SK-N-SH (cell line): ENCODE measurements at regions not wholly inside any gene's neighbourhood (a gene's known extent, or its start where the extent isn't known, plus 50 kb on each side); places are given as distances from the start of the nearest gene placed in this dataset.

Experiments
- CTCF ChIA-PET: fragments of 300-600, 350-600 bp; formaldehyde crosslinking; extraction: SDS; loops from one replicate; lab custom pipeline; 2021; lab: Yijun Ruan, JAX
- POLR2A ChIA-PET: fragments of 350-600 bp; sonication (Branson Sonifier 250); formaldehyde crosslinking; extraction: SDS; loops from one replicate; lab custom pipeline; 2020; ENCODE audit warnings: antibody characterized with exemption, inconsistent platforms; lab: Yijun Ruan, JAX
- DNase-seq: peaks from one replicate; pipeline ENCODE4 v3.0.0; 2012
- H2AFZ ChIP-seq: fragments of 200-600 bp; sonication (generic); 2 replicates; pipeline ENCODE4 v1.8.1; 2016; ENCODE audit warnings: antibody characterized with exemption, mild to moderate bottlenecking, low read depth
- H3F3A ChIP-seq: fragments of 200-600 bp; sonication (generic); replicated peaks from 2 replicates; pipeline ENCODE3; 2016; ENCODE audit warnings: antibody characterized with exemption, mild to moderate bottlenecking; ENCODE audit not compliant: insufficient read depth
- H3K27ac ChIP-seq, 2 experiments: fragments of 200-500 bp in 1 of 2; fragments of 200-600 bp in 1 of 2; sonication (Bioruptor generic) in 1 of 2; sonication (generic), shearing (Covaris generic) in 1 of 2; 2 replicates each; pipeline versions ENCODE4 v1.5.1 to v1.6.1; 2014 to 2016; ENCODE audit warnings: low read depth in 2 of 2, inconsistent platforms in 1 of 2, low read length in 1 of 2, mild to moderate bottlenecking in 1 of 2, mixed read lengths in 1 of 2
- H3K27me3 ChIP-seq: fragments of 200-600 bp; sonication (generic), shearing (Covaris generic); 2 replicates; pipeline ENCODE4 v1.6.1; 2016; ENCODE audit warnings: mixed run types; ENCODE audit not compliant: insufficient read depth
- H3K36me3 ChIP-seq, 2 experiments: fragments of 200-500 bp in 1 of 2; fragments of 200-600 bp in 1 of 2; sonication (Bioruptor generic) in 1 of 2; sonication (generic) in 1 of 2; replicated peaks in 1 of 2; 2 replicates each; pipeline versions ENCODE3 to v1.5.1; 2014 to 2016; ENCODE audit warnings: low read length in 1 of 2, mild to moderate bottlenecking in 1 of 2; ENCODE audit not compliant: insufficient read depth in 2 of 2, control insufficient read depth in 1 of 2
- H3K4me1 ChIP-seq, 2 experiments: fragments of 200-500 bp in 1 of 2; fragments of 200-600 bp in 1 of 2; sonication (Bioruptor generic) in 1 of 2; sonication (generic), shearing (Covaris generic) in 1 of 2; 2 replicates each; pipeline versions ENCODE4 v1.5.1 to v1.6.1; 2014 to 2016; ENCODE audit warnings: low read depth in 1 of 2, low read length in 1 of 2, mixed run types in 1 of 2; ENCODE audit not compliant: insufficient read depth in 2 of 2, control insufficient read depth in 1 of 2
- H3K4me2 ChIP-seq: fragments of 200-600 bp; sonication (generic), shearing (Covaris generic); 2 replicates; pipeline ENCODE4 v1.6.1; 2017; ENCODE audit warnings: mixed run types
- H3K4me3 ChIP-seq, 2 experiments: fragments of 200-500 bp in 1 of 2; fragments of 200-600 bp in 1 of 2; sonication (Bioruptor generic) in 1 of 2; sonication (generic), shearing (Covaris generic) in 1 of 2; 2 replicates each; pipeline versions ENCODE4 v1.5.1 to v1.8.1; 2014 to 2016; ENCODE audit warnings: low read depth in 2 of 2, inconsistent platforms in 1 of 2, low read length in 1 of 2, mild to moderate bottlenecking in 1 of 2, mixed read lengths in 1 of 2, moderate library complexity in 1 of 2
- H3K79me2 ChIP-seq: fragments of 200-600 bp; sonication (generic); 2 replicates; pipeline ENCODE4 v1.8.1; 2017; ENCODE audit warnings: mild to moderate bottlenecking; ENCODE audit not compliant: insufficient read depth
- H3K9ac ChIP-seq: fragments of 200-600 bp; sonication (generic); 2 replicates; pipeline ENCODE4 v1.6.1; 2017; ENCODE audit warnings: mixed run types
- H3K9me2 ChIP-seq: fragments of 200-600 bp; sonication (generic); 2 replicates; pipeline ENCODE4 v1.6.1; 2017; ENCODE audit warnings: mixed run types
- H3K9me3 ChIP-seq: fragments of 200-600 bp; sonication (generic); 2 replicates; pipeline ENCODE4 v1.6.1; 2017; ENCODE audit warnings: mixed run types, mild to moderate bottlenecking, moderate library complexity
- H4K20me1 ChIP-seq: fragments of 200-600 bp; sonication (generic); 2 replicates; pipeline ENCODE4 v1.6.1; 2017; ENCODE audit warnings: mild to moderate bottlenecking, mixed run types; ENCODE audit not compliant: insufficient read depth
- CHD2 ChIP-seq: fragments of 150-350 bp; IDR thresholded peaks from 2 replicates; pipeline ENCODE4 v1.6.1; 2018; ENCODE audit warnings: low read length; ENCODE audit not compliant: partially characterized antibody
- FOSL2 ChIP-seq: IDR thresholded peaks from 2 replicates; pipeline ENCODE4 v1.4.0; 2012; ENCODE audit warnings: low read depth, mild to moderate bottlenecking, moderate library complexity, borderline replicate concordance
- FOXJ3 ChIP-seq: sonication (generic); formaldehyde crosslinking; IDR thresholded peaks from 2 replicates; pipeline ENCODE4 v1.5.1; 2020; ENCODE audit warnings: mild to moderate bottlenecking, missing genetic modification reagents
- GABPA ChIP-seq: IDR thresholded peaks from 2 replicates; pipeline ENCODE4 v1.4.0; 2012; ENCODE audit warnings: low read depth, mild to moderate bottlenecking
- IRF3 ChIP-seq: fragments of 150-350 bp; IDR thresholded peaks from 2 replicates; pipeline ENCODE4 v1.6.1; 2016; ENCODE audit warnings: mild to moderate bottlenecking, low read depth, low read length
- MAX ChIP-seq: IDR thresholded peaks from 2 replicates; pipeline ENCODE4 v1.4.0; 2012; ENCODE audit warnings: low read depth
- MEF2A ChIP-seq: IDR thresholded peaks from 2 replicates; pipeline ENCODE4 v1.4.0; 2012; ENCODE audit warnings: low read depth, borderline replicate concordance
- MXI1 ChIP-seq: IDR thresholded peaks from 2 replicates; pipeline ENCODE4 v1.6.1; 2012; ENCODE audit warnings: mild to moderate bottlenecking, low read depth, low read length, improper control_type of control experiment
- POLR2AphosphoS5 ChIP-seq: IDR thresholded peaks from 2 replicates; pipeline ENCODE4 v1.6.1; 2012; ENCODE audit warnings: low read depth, low read length
- RAD21 ChIP-seq: IDR thresholded peaks from 2 replicates; pipeline ENCODE4 v1.6.1; 2012; ENCODE audit warnings: mild to moderate bottlenecking, low read length
- RCOR1 ChIP-seq: fragments of 150-350 bp; IDR thresholded peaks from 2 replicates; pipeline ENCODE4 v1.6.1; 2017; ENCODE audit warnings: antibody characterized with exemption, low read length
- SMC3 ChIP-seq: IDR thresholded peaks from 2 replicates; pipeline ENCODE4 v1.6.1; 2012; ENCODE audit warnings: low read depth, low read length, improper control_type of control experiment
- TAF1 ChIP-seq: IDR thresholded peaks from 2 replicates; pipeline ENCODE4 v1.6.1; 2012; ENCODE audit warnings: low read depth, mild to moderate bottlenecking, low read length, moderate library complexity, borderline replicate concordance
- TCF12 ChIP-seq: IDR thresholded peaks from 2 replicates; pipeline ENCODE4 v1.4.0; 2012
- WGBS: methylation state at CpG from one replicate; pipeline ENCODE4 v1.1.6; 2017; ENCODE audit warnings: low lambda C conversion rate; 5-methylcytosine and 5-hydroxymethylcytosine counted together
- TF ChIP-seq, protein P1 (sequence below): IDR thresholded peaks from 2 replicates; pipeline ENCODE4 v1.4.0; 2012; ENCODE audit warnings: low read depth, borderline replicate concordance
- TF ChIP-seq, protein P2 (sequence below): IDR thresholded peaks from 2 replicates; pipeline ENCODE4 v1.6.1; 2012; ENCODE audit warnings: mild to moderate bottlenecking, low read depth, low read length, moderate library complexity
- TF ChIP-seq, protein P3 (sequence below): IDR thresholded peaks from 2 replicates; pipeline ENCODE4 v1.4.0; 2012; ENCODE audit warnings: low read depth, borderline replicate concordance

DNA sequence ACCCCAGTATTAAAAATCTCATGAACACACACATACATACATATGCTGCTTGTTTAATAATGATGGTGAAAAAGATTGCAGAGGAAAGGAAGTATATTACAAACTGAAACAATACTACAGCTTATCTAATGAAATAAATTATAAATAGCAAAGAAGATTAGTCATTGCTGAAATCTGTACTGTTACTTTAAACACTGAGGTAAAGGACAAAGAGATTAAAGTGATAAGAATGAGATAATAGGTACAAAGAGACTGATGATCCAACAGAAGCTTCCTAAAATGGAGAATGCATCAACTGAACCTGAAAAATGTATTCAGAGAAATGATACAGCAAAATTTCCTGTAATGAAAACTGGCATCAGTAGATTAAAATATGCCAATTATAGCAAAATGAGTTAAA, 91.5 kb upstream of the KCND2 start (continued):
- TF ChIP-seq, protein P1, sequence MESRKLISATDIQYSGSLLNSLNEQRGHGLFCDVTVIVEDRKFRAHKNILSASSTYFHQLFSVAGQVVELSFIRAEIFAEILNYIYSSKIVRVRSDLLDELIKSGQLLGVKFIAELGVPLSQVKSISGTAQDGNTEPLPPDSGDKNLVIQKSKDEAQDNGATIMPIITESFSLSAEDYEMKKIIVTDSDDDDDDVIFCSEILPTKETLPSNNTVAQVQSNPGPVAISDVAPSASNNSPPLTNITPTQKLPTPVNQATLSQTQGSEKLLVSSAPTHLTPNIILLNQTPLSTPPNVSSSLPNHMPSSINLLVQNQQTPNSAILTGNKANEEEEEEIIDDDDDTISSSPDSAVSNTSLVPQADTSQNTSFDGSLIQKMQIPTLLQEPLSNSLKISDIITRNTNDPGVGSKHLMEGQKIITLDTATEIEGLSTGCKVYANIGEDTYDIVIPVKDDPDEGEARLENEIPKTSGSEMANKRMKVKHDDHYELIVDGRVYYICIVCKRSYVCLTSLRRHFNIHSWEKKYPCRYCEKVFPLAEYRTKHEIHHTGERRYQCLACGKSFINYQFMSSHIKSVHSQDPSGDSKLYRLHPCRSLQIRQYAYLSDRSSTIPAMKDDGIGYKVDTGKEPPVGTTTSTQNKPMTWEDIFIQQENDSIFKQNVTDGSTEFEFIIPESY: no peak
- no peak for TF ChIP-seq CHD2
- no peak for TF ChIP-seq MAX
- no peak for TF ChIP-seq GABPA

DNA sequence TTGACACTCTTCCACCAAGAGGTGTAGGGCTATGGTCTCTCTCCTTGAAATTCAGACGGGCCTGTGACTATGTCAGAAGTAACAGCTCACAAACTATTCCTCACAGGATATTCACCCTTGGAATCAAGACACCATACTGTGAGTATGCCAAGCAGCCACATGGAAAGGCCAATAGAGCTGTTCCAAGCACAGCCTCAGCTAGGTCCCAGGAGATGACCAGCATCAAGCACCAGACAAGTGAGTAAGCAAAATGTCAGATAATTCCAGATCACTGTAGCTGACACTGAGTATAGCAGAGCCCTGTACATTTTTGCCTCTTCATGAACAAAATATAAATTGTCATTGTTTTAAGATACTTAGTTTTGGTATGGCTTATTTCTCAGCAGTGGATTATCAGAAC, 88.1 kb upstream of the KCND2 start:
- DNase-seq: no peak
- H4K20me1 ChIP-seq: no peaks in the 10 kb centered on the region

DNA sequence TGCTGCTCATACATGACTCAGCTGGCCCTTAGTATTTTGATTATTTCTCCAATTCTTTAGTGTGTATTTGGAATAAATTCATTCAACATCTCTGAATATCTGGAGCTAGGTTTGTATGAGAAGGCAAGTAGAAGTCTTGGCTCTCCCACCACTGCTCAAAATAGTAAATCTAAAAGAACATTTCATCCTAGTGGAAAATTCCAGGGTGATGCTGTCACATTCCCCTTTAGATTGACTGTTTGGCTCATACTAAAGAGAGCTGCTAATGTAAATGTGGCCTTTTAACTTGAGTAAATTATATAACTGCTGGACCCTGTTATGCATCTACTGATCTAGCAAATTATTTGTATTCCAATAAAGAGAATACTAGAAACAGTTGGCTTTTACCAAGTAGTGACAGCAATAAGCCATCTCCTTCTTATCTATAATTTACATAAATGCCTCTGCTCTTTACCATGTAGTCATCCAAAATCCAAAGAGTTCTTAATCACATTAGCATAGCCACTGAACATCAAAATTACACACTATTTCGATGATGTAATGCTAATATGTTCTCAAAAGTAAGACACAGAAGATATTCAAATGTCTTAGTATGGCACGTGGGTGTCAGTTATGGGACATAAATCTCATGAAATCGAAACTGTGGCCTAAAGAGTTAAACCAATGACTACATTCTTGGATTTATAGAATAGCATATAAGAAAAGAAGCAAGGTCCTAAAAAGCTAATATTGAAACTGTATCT, 86.9 kb upstream of the KCND2 start:
- H3K27me3 ChIP-seq: no peaks in the 10 kb centered on the region
- peak overlapping the region; percentile 79 for H2AFZ ChIP-seq
- no peak overlapping the region for H3K9ac ChIP-seq
- H3K4me2 ChIP-seq: no peak overlapping the region
- H3K79me2 ChIP-seq: no peaks in the 10 kb centered on the region
- peak overlapping the region in 1 of 2 experiments; percentile 4; a peak in 1 of 4 replicates for H3K4me3 ChIP-seq
- 2% methylated on average over 3 of the region's 3 CpGs for WGBS
- CTCF ChIA-PET: no interaction called here
- H4K20me1 ChIP-seq: no peaks in the 10 kb centered on the region
- no peaks in the 10 kb centered on the region for H3K4me1 ChIP-seq
- H3F3A ChIP-seq: no peaks in the 10 kb centered on the region
- POLR2A ChIA-PET: no interaction called here
- no peaks in the 10 kb centered on the region for H3K36me3 ChIP-seq
- no peak overlapping the region for H3K27ac ChIP-seq
- H3K9me2 ChIP-seq: no peaks in the 10 kb centered on the region
- DNase-seq: no peak
- no peaks in the 10 kb centered on the region for H3K9me3 ChIP-seq
- TF ChIP-seq, protein P2, sequence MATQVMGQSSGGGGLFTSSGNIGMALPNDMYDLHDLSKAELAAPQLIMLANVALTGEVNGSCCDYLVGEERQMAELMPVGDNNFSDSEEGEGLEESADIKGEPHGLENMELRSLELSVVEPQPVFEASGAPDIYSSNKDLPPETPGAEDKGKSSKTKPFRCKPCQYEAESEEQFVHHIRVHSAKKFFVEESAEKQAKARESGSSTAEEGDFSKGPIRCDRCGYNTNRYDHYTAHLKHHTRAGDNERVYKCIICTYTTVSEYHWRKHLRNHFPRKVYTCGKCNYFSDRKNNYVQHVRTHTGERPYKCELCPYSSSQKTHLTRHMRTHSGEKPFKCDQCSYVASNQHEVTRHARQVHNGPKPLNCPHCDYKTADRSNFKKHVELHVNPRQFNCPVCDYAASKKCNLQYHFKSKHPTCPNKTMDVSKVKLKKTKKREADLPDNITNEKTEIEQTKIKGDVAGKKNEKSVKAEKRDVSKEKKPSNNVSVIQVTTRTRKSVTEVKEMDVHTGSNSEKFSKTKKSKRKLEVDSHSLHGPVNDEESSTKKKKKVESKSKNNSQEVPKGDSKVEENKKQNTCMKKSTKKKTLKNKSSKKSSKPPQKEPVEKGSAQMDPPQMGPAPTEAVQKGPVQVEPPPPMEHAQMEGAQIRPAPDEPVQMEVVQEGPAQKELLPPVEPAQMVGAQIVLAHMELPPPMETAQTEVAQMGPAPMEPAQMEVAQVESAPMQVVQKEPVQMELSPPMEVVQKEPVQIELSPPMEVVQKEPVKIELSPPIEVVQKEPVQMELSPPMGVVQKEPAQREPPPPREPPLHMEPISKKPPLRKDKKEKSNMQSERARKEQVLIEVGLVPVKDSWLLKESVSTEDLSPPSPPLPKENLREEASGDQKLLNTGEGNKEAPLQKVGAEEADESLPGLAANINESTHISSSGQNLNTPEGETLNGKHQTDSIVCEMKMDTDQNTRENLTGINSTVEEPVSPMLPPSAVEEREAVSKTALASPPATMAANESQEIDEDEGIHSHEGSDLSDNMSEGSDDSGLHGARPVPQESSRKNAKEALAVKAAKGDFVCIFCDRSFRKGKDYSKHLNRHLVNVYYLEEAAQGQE: no peak
- TF ChIP-seq TAF1: no peak
- TF ChIP-seq TCF12: no peak
- TF ChIP-seq, protein P3, sequence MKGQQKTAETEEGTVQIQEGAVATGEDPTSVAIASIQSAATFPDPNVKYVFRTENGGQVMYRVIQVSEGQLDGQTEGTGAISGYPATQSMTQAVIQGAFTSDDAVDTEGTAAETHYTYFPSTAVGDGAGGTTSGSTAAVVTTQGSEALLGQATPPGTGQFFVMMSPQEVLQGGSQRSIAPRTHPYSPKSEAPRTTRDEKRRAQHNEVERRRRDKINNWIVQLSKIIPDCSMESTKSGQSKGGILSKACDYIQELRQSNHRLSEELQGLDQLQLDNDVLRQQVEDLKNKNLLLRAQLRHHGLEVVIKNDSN: no peak
- TF ChIP-seq MXI1: no peak
- no peak for TF ChIP-seq IRF3
- no peak for TF ChIP-seq RAD21
- TF ChIP-seq GABPA: no peak

More for the DNA sequence above, 88.1 kb upstream of the KCND2 start:
- Histone ChIP-seq H3K4me1 (no peaks in the 10 kb centered on the region), H3K9me3 (no peaks in the 10 kb centered on the region), H3K79me2 (no peaks in the 10 kb centered on the region), H3K27ac (no peak overlapping the region), H2AFZ (no peak overlapping the region), H3F3A (no peaks in the 10 kb centered on the region), H3K27me3 (no peaks in the 10 kb centered on the region), H3K9me2 (no peaks in the 10 kb centered on the region), H3K9ac (no peak overlapping the region), H3K36me3 (no peaks in the 10 kb centered on the region), H3K4me2 (no peak overlapping the region), H3K4me3 (no peak overlapping the region)
- POLR2A ChIA-PET: no interaction called here
- 0% methylated on average over 1 of the region's 1 CpG for WGBS
- TF ChIP-seq, protein P3: no peak
- TF ChIP-seq SMC3 (no peak), FOXJ3 (no peak), MEF2A (no peak), CHD2 (no peak), TCF12 (no peak), FOSL2 (no peak), POLR2AphosphoS5 (no peak), RCOR1 (no peak)
- CTCF ChIA-PET: interaction anchor here (1.2 kb wide), 1 partner anchor 14 kb away, joined by 3 read pairs; no protein-coding TSS in a partner anchor
